Effector memory CD8-positive, alpha-beta T cell (primary cell): ENCODE measurements at regions not wholly inside any gene's neighbourhood (a gene's known extent, or its start where the extent isn't known, plus 50 kb on each side); places are given as distances from the start of the nearest gene placed in this dataset.

Experiments used
- ATAC-seq: fragments of 150-1000 bp; cut with Tn5 transposase; replicated peaks from 2 replicates; pipeline ENCODE4 v1.10.0; 2021; ENCODE audit warnings: mild to moderate bottlenecking, moderate library complexity
- DNase-seq, 3 experiments: peaks; one replicate each; pipeline ENCODE4 v3.0.0; 2021
- H3K27ac Mint-ChIP-seq, 2 donors: one replicate each; pipeline ENCODE4 v1.8.0; 2022; ENCODE audit warnings: mild to moderate bottlenecking in 2 of 2, mixed read lengths in 2 of 2, moderate library complexity in 2 of 2
- H3K27me3 Mint-ChIP-seq, 2 donors: one replicate each; pipeline ENCODE4 v1.8.0; 2022; ENCODE audit warnings: mixed read lengths in 2 of 2
- H3K36me3 Mint-ChIP-seq: one replicate; pipeline ENCODE4 v1.8.0; 2022; ENCODE audit warnings: mild to moderate bottlenecking, moderate library complexity, mixed read lengths; ENCODE audit not compliant: insufficient read depth
- H3K4me1 Mint-ChIP-seq, 2 donors: one replicate each; pipeline ENCODE4 v1.8.0; 2022; ENCODE audit warnings: low read depth in 2 of 2, mixed read lengths in 2 of 2
- H3K4me3 Mint-ChIP-seq, 2 donors: one replicate each; pipeline ENCODE4 v1.8.0; 2022; ENCODE audit warnings: mild to moderate bottlenecking in 2 of 2, mixed read lengths in 2 of 2, moderate library complexity in 2 of 2
- H3K9me3 Mint-ChIP-seq, 2 donors: one replicate each; pipeline ENCODE4 v1.8.0; 2022; ENCODE audit warnings: mixed read lengths in 2 of 2

DNA sequence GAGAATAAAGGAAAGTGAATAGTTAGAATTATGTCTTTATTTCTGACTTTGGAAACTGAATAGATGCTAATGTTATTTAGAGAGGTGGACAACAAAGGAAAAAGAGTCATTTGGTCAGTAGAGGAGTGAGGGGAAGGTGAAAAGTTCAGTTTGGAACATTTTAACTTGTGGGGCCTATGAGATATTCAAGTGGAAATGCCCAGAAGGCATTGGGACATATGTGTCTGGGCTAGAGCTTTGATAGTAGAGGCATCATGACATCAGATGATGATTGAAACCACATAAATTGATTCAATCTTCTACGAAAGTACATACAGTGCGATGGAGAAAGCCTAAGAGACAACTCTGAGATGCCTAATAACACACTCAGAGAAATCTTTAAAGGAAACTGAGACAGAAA is 151.7 kb upstream of the COL11A1 start:
- Mint-ChIP-seq H3K36me3 (no peaks in the 10 kb centered on the region), H3K9me3 (peaks cover 3 to 7% of the 10 kb centered on the region in 2 donors), H3K27me3 (no peaks in the 10 kb centered on the region), H3K4me3 (no peak overlapping the region), H3K4me1 (no peaks in the 10 kb centered on the region), H3K27ac (no peak overlapping the region)
- no peak for ATAC-seq
- DNase-seq: no peak

DNA sequence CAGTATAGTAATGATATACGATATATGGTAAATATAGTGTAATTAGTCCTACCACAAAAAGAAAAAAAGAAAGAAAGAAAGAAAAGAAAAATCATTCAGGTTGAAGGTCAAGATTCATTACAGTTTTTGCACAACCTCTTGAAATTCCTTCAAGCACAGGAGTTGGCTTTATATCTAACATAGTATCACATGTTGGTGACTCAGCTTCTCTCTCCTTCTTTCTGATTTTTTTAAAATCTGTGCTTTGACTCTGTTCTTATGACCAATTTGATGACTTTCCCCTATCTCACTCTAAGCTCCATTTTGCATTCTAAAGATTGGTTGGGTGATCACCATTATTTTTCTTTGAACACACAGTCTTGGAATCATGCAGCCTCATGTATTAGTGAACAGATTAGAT is 148.2 kb upstream of the COL11A1 start:
- no peaks in the 10 kb centered on the region for H3K4me1 Mint-ChIP-seq
- no peak for ATAC-seq
- H3K4me3 Mint-ChIP-seq: no peak overlapping the region
- H3K27me3 Mint-ChIP-seq: no peaks in the 10 kb centered on the region
- peaks cover 4 to 7% of the 10 kb centered on the region in 2 donors for H3K9me3 Mint-ChIP-seq
- no peak overlapping the region for H3K27ac Mint-ChIP-seq
- no peak for DNase-seq
- H3K36me3 Mint-ChIP-seq: no peaks in the 10 kb centered on the region

- Mint-ChIP-seq H3K27me3 (no peaks in the 10 kb centered on the region), H3K27ac (no peak overlapping the region), H3K36me3 (no peaks in the 10 kb centered on the region), H3K9me3 (peaks cover 4 to 7% of the 10 kb centered on the region in 2 donors), H3K4me1 (no peaks in the 10 kb centered on the region), H3K4me3 (no peak overlapping the region)
- DNase-seq (no peak), ATAC-seq (no peak)
These were observed 146.4 kb upstream of the COL11A1 start for GRCh38 chr1:103254691-103255090.

DNA sequence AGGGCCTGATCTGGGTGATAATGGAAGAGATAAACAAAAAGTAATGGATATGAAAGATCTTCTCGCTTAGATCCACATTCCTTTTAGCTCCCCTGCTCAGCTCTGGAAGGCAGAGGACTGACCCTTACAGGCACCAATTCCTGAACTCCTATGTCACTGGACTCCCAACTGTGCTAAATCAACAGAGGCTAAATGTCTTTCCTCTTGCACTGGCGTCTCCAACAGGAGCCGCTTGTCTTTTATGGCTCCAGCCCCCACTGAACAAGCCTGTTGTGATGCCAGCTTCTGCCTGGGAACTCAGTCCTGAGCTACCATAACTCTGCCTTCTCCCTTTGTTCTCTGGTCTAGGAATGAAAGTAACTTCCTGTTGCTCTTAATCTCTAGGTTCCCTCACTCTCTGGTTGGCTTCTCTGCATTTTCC is 142.1 kb upstream of the COL11A1 start:
- Mint-ChIP-seq H3K27me3 (no peaks in the 10 kb centered on the region), H3K4me1 (no peaks in the 10 kb centered on the region), H3K4me3 (no peak overlapping the region), H3K9me3 (peaks cover 0 to 2% of the 10 kb centered on the region in 2 donors), H3K36me3 (no peaks in the 10 kb centered on the region), H3K27ac (no peak overlapping the region)
- ATAC-seq (no peak), DNase-seq (no peak)

- DNase-seq (no peak), ATAC-seq (no peak)
- no peaks in the 10 kb centered on the region for H3K27me3 Mint-ChIP-seq
- H3K27ac Mint-ChIP-seq: no peak overlapping the region
- no peaks in the 10 kb centered on the region for H3K36me3 Mint-ChIP-seq
- H3K4me1 Mint-ChIP-seq: no peaks in the 10 kb centered on the region
- H3K9me3 Mint-ChIP-seq: peaks cover 0 to 2% of the 10 kb centered on the region in 2 donors
- no peak overlapping the region for H3K4me3 Mint-ChIP-seq
These were observed 140.2 kb upstream of the COL11A1 start for GRCh38 chr1:103248417-103249102.

DNA sequence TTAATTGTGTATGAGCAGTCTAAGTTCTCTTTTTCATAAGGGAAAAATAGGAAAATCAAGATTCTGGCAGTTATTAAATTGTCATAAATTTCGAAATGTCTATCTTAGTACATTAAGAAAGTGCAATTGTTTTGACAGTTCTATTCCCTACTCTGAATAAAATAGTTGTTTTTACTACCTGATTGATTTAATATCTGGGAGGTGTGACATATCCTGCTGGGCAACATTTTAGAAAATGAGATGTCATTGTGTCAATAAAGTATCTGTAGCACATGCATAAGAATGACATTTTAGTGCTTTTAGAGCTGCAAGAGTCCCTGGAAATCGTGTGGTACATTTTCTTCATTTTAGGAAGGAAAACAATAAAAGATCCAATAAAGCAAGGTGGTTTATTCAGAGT is 139.2 kb upstream of the COL11A1 start:
- H3K4me1 Mint-ChIP-seq: no peaks in the 10 kb centered on the region
- no peaks in the 10 kb centered on the region for H3K27me3 Mint-ChIP-seq
- DNase-seq: no peak
- H3K4me3 Mint-ChIP-seq: no peak overlapping the region
- H3K9me3 Mint-ChIP-seq: peaks cover 0 to 2% of the 10 kb centered on the region in 2 donors
- no peak for ATAC-seq
- no peak overlapping the region for H3K27ac Mint-ChIP-seq
- no peaks in the 10 kb centered on the region for H3K36me3 Mint-ChIP-seq

GRCh38 chr1:103243481-103243880 is 135.2 kb upstream of the COL11A1 start:
- ATAC-seq: no peak
- no peaks in the 10 kb centered on the region for H3K4me1 Mint-ChIP-seq
- peaks cover 6 to 18% of the 10 kb centered on the region in 2 donors for H3K9me3 Mint-ChIP-seq
- no peaks in the 10 kb centered on the region for H3K36me3 Mint-ChIP-seq
- H3K27me3 Mint-ChIP-seq: no peaks in the 10 kb centered on the region
- no peak overlapping the region for H3K27ac Mint-ChIP-seq
- H3K4me3 Mint-ChIP-seq: no peak overlapping the region
- no peak for DNase-seq

DNA sequence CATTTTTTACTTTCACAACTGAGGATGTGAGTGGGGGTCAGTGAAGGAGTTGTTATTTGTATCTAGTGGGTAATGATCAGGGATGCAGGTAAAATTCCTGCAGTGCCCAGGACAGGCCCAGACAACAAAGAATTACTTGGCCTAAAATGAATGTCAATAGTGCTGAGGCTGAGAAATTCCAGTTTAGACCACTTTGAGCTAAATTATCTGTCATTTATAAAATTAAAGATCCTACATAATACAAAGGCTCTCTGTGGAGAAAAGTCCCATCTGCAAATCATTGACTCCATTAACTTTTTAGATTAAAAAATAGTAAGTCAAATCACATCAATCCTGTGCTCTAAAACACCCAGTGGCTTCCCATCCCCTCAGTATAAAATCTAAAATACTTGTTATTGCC is 130.7 kb upstream of the COL11A1 start:
- ATAC-seq (no peak), DNase-seq (no peak)
- Mint-ChIP-seq H3K36me3 (no peaks in the 10 kb centered on the region), H3K27me3 (no peaks in the 10 kb centered on the region), H3K9me3 (peaks cover 11 to 24% of the 10 kb centered on the region in 2 donors), H3K4me1 (no peaks in the 10 kb centered on the region), H3K4me3 (no peak overlapping the region), H3K27ac (no peak overlapping the region)

GRCh38 chr1:103230061-103230460 is 121.7 kb upstream of the COL11A1 start:
- Mint-ChIP-seq H3K27ac (no peak overlapping the region), H3K9me3 (no peaks in the 10 kb centered on the region), H3K27me3 (no peaks in the 10 kb centered on the region), H3K4me1 (no peaks in the 10 kb centered on the region), H3K36me3 (no peaks in the 10 kb centered on the region), H3K4me3 (no peak overlapping the region)
- ATAC-seq (no peak), DNase-seq (no peak)

DNA sequence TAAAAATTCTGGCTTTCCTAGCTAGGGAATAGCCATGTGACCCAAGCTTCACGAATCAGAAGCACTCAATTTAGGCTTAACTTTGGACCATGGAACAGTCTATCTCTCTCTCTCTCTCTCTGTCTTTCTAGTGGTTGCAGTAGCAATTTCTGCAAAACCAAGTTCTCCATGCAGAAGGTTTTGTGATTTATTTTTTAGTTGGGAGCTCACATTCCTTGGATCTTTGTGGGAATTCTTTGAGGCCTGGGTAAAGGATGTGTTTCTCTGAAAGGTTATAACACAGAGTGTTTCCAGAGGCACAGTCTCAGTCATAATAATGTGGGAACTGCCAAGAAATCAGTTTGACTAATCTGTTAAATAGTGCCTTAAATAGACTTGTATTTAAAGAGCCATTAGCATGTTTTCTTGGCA is 112.3 kb upstream of the COL11A1 start:
- no peak overlapping the region for H3K4me3 Mint-ChIP-seq
- H3K4me1 Mint-ChIP-seq: no peaks in the 10 kb centered on the region
- DNase-seq: no peak
- no peaks in the 10 kb centered on the region for H3K27me3 Mint-ChIP-seq
- ATAC-seq: no peak
- no peak overlapping the region for H3K27ac Mint-ChIP-seq
- peaks cover 4 to 7% of the 10 kb centered on the region in 2 donors for H3K9me3 Mint-ChIP-seq
- no peaks in the 10 kb centered on the region for H3K36me3 Mint-ChIP-seq

GRCh38 chr1:103218821-103219220 is 110.5 kb upstream of the COL11A1 start:
- H3K9me3 Mint-ChIP-seq: peaks cover 6 to 7% of the 10 kb centered on the region in 2 donors
- H3K4me3 Mint-ChIP-seq: no peak overlapping the region

GRCh38 chr1:103218369-103218768 is 110.0 kb upstream of the COL11A1 start:
- H3K9me3 Mint-ChIP-seq: peaks cover 6% of the 10 kb centered on the region in 2 donors
- no peak overlapping the region for H3K27ac Mint-ChIP-seq
- H3K36me3 Mint-ChIP-seq: no peaks in the 10 kb centered on the region
- no peaks in the 10 kb centered on the region for H3K27me3 Mint-ChIP-seq
- H3K4me1 Mint-ChIP-seq: no peaks in the 10 kb centered on the region
- H3K4me3 Mint-ChIP-seq: no peak overlapping the region
- DNase-seq: no peak
- no peak for ATAC-seq

More at GRCh38 chr1:103218821-103219220, 110.5 kb upstream of the COL11A1 start:
- Mint-ChIP-seq H3K27me3 (no peaks in the 10 kb centered on the region), H3K36me3 (no peaks in the 10 kb centered on the region), H3K27ac (no peak overlapping the region), H3K4me1 (no peaks in the 10 kb centered on the region)
- no peak for DNase-seq
- ATAC-seq: no peak

DNA sequence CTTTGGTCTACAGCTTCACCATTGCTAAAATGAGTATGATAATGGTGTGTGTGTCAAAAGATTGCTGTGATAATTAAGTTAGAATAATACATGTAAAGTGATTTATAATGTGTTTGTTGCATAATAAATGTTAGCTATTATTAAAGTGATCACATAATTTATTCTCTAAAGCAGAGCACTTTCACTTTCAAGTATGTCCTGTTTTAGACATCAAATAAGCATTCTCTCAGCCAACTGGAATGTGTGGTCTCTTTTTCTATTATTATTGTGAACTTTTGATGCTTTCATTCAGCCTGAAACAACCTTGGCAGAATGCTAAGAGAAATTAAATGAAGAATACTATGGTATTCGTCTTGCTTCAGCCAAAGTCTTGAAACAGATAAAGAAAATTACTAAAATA is 102.8 kb upstream of the COL11A1 start:
- Mint-ChIP-seq H3K27me3 (no peaks in the 10 kb centered on the region), H3K9me3 (peaks cover 8% of the 10 kb centered on the region in 2 donors), H3K36me3 (no peaks in the 10 kb centered on the region), H3K4me3 (no peak overlapping the region), H3K27ac (no peak overlapping the region), H3K4me1 (no peaks in the 10 kb centered on the region)
- DNase-seq (no peak), ATAC-seq (no peak)

DNA sequence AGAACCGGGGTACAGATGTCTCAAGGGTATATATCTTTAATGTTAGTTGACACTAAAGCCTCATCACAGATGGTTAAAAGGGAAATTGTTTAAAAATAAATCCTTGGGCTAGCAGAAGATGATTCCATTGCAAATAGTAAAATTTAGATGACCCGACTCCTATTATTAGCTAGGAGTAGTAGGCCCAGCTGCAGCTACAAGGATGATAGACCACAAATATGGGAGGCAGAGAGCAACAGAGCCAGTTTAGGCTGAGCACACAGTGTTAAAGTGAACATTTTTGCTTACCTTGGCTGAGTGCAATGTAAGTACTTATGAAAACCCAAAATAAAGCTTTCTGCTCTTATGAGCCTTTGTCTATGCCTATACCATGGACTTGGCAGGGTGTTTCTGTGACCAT is 100.5 kb upstream of the COL11A1 start:
- peaks cover 8% of the 10 kb centered on the region in 2 donors for H3K9me3 Mint-ChIP-seq
- H3K27me3 Mint-ChIP-seq: no peaks in the 10 kb centered on the region
- no peaks in the 10 kb centered on the region for H3K36me3 Mint-ChIP-seq
- no peak overlapping the region for H3K4me3 Mint-ChIP-seq
- no peak overlapping the region for H3K27ac Mint-ChIP-seq
- DNase-seq (no peak), ATAC-seq (no peak)
- H3K4me1 Mint-ChIP-seq: no peaks in the 10 kb centered on the region
